HuH-7.5 (cell line): ENCODE measurements at regions not wholly inside any gene's neighbourhood (a gene's known extent, or its start where the extent isn't known, plus 50 kb on each side); places are given as distances from the start of the nearest gene placed in this dataset.
"Not testable (repeated sequence)": the region's sequence is repeated elsewhere in the genome, so short reads cannot be mapped to it uniquely, and the experiment has no call there.

Source experiments
- DNase-seq: peaks from one replicate; pipeline ENCODE4 v3.0.0; 2011; ENCODE audit warnings: low spot score

DNA sequence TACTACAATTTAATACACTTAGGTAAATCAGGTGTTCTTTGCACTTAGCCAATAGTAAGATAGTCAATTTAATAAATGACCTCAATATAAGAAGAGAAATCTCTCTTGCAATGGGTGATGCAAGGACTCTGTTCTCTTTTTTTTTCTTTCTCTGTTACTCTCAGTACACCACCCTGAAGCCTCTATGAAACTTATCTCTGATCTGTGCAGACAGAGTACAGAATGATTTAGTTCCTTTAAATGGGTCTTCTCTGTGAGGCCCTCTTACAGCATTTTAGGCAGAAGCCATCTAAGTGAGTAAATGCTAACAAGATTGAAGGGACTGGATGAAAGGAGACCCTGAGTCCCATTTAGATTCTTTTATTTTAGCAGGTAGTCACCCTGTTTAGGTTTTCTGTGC is 312.8 kb downstream of the RFPL4B start:
- no peak for DNase-seq

DNA sequence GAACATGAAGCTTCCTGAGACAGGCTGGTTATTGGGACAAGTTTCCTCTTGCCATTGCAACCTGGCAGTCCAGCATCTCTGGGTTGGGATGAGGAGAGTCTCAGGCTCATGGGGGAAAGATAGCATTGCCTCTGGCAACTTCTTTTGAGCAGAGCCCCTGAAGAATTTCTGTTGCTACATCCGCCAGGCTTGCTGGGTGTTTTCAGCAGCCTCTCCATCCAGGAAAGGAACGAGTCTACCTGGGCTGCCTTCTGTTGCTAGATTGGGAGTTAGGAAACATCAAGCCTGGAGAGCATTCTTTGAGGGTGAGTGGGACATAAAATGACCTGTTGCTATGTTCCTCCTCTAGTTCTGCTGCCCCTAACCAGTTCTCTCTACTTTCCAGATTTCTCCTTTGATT is 313.5 kb downstream of the RFPL4B start:
- DNase-seq = no peak

DNA sequence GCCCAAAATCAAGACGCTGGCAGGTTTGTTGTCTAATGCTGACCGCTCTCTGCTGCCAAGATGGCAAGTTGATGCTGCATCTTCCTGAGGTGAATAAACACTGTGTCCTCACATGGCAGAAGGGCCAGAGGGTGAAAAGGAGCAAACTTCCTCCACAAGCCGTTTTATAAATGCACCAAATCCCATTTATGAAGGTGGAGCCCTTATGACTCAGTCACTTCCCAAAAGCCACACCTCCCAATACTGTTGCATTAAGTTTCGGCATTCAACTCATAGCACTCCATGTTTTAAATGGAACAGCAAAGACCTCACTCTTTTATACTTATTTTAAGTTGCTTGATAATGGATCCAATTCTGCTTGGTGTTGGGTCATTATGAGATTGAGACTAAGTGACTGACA is 316.6 kb downstream of the RFPL4B start:
- no peak for DNase-seq

DNA sequence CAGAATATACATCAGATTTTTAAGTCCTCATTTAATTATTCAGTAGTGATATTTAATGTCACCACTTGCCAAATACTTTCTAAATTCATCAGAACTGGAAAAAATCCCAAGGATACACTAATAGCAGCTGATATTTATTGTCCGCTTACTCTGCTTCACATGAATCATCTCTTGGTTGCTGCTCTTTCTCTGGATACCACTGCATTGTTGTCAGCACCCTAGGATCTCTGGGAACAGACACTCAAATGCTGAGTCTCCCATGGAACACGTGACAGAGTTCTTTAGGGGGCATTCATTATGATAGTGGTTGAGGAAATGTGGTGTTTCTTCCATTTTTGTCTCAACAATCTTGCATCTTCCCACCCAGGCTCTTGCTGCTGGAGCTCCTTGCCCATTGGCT is 318.0 kb downstream of the RFPL4B start:
- no peak for DNase-seq

DNA sequence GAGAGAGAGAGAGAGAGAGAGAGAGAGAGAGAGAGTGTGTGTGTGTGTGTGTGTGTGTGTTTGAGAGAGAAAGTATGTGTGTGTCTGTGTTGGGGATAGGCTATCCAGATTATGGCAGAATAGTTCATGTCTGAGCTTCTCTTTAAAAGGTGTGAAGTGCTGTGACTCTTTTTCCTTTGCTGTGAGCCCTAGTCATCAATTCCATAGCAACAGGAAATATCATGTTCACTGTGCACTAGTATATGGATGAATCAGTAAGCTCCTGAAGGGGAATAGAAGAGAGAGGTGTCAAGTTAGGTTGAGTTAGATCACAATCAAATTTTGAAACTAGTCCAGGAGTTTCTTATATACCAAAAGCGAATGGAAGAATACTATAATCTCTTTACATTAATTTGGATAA is 318.7 kb downstream of the RFPL4B start:
- no peak for DNase-seq

DNA sequence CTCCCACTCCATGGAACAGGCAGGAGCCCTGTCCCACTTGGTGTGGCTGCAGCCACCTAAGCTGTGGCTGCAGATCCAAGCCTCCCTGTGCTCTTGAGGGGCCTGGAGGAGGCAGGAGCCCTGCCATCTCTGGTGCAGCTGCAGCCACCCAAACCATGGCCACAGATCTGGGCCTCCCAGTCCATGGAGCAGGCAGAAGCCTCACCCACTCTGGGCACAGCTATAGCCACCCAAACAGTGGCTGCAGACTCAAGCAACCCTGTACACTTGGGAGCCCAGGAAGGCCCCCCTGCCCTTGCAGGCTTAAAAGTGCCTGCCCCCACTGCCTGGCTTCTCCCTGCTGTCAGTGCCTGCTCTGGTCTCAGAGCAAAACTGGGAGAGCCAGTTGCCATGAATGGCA is 320.3 kb downstream of the RFPL4B start:
- no peak for DNase-seq

DNA sequence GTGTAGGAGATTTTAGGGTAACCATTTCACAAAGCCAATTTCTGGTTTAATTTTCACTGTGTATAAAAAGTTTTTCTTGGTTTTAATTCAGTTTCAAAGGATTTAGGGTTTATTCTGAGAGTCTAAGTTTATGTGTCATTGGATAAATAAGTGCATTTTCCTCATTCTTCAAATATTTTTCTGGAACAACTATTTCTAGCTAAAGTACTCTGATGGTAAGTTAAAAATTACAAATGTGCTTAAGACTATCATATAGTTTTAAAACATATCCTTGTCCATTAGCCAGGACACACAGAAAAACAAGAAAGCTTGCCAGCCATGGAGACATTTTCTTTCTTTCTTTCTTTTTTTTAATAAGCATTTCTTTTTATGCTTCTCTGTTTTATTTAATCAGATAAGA is 333.0 kb downstream of the RFPL4B start:
- DNase-seq = no peak

DNA sequence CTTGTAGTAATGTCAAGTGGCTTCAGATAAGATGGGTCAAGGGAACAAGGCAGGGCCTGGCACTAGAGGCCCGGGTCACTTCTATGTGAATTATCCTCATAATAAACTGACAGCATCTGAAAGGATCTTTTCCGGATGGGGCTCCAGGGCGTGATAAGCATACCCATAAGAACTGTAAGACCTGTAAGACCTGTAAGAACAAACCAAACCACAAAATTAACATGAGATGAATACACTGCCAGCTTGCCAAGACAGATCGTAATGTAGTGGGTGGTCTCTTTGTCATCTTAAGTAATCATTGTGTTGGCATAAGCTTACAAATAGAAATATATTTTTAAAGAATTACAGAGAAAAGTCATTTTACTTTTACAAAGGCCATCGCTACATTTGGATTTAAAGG is 334.9 kb downstream of the RFPL4B start:
- DNase-seq = no peak

DNA sequence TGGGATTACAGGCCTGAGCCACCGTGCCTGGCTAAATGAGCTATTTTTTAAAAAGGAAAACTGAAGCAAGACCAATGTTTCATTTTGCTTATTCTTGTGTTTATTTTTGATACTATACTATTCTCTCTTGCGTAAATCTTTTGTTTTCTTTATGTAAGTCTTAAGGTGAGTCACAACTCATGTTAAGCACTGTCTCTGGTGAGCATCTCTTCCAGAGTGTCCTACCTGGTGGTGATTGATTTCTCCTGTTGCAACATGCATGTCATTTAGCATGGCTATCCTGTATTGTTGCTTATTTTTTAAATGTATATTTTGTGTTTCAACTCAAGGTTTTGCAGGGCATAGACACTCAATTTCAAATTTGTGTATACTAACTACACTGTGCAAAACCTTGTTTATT is 336.0 kb downstream of the RFPL4B start:
- DNase-seq = no peak

DNA sequence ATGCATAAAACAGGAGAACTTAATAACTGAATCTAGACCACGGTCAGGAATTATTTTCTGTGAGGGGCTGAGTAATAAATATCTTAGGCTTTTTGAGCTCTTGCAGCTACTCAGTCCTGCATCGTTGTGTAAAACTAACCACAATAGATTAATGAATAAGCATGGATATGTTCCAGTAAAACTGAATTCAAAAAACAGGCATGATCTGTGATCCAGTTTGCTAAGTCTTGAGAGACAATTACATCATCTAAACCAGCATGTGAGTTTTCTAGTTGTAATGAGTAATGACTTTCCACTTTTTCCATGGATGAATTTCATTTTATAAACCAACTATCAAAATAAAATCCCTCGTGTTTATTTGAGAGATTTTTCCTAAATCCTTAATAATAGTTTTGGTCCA is 336.8 kb downstream of the RFPL4B start:
- no peak for DNase-seq

DNA sequence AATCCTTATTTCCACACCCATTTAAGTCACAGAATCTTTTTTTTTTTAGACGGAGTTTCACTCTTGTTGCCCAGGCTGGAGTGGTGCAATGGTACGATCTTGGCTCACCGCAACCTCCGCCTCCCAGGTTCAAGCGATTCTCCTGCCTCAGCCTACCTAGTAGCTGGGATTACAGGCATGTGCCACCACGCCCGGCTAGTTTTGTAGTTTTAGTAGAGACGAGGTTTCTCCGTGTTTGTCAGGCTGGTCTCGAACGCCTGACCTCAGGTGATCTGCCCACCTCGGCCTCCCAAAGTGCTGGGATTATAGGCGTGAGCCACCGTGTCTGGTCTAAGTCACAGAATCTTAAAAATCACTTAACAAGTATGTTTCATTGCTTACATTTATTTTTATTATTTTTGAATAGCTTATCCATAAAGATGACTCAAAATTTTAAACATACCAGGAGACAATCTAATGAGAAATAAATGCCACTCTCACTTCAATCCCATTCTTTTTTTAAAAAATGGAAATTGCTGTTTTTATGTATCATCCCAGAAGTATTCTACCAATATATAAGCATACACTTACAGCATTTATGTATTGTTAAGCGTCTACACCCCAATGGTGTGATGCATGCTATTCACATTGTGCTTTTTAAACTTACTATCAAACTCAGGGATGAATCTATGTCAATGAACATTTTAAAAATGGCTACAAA is 338.5 kb downstream of the RFPL4B start:
- not testable (repeated sequence) for DNase-seq

DNA sequence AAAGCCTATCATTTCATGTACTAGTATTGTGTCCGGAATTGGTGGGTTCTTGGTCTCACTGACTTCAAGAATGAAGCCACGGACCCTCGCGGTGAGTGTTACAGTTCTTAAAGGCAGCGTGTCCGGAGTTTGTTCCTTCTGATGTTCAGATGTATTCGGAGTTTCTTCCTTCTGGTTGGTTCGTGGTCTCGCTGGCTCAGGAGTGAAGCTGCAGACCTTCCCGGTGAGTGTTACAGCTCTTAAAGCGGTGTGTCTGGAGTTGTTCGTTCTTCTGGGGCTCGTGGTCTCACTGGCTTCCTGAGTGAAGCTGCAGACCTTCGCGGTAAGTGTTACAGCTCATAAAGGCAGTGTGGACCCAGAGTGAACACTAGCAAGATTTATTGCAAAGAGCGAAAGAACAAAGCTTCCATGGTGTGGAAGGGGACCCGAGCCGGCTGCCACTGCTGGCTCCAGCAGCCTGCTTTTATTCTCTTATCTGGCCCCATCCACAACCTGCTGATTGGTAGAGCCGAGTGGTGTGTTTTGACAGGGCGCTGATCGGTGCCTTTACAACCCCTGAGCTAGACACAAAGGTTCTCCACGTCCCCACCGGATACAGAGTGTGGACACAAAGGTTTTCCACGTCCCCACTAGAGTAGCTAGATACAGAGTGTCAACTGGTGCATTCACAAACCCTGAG is 341.5 kb downstream of the RFPL4B start:
- not testable (repeated sequence) for DNase-seq

DNA sequence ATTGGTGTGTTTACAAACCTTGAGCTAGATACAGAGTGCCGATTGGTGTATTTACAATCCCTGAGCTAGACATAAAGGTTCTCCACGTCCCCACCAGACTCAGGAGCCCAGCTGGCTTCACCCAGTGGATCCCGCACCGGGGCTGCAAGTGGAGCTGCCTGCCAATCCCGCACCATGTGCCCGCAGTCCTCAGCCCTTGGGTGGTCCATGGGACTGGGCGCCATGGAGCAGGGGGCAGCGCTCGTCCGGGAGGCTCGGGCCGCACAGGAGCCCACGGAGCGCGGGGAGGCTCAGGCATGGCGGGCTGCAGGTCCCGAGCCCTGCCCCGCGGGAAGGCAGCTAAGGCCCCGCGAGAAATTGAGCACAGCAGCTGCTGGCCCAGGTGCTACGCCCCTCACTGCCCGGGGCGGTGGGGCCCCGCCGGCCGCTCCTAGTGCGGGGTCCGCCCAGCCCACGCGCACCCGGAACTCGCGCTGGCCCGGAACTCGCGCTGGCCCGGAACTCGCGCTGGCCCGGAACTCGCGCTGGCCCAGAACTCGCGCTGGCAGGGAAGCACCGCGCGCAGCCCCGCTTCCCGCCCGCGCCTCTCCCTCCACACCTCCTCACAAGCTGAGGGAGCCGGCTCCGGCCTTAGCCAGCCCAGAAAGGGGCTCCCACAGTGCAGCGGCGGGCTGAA is 342.2 kb downstream of the RFPL4B start:
- not testable (repeated sequence) for DNase-seq

DNA sequence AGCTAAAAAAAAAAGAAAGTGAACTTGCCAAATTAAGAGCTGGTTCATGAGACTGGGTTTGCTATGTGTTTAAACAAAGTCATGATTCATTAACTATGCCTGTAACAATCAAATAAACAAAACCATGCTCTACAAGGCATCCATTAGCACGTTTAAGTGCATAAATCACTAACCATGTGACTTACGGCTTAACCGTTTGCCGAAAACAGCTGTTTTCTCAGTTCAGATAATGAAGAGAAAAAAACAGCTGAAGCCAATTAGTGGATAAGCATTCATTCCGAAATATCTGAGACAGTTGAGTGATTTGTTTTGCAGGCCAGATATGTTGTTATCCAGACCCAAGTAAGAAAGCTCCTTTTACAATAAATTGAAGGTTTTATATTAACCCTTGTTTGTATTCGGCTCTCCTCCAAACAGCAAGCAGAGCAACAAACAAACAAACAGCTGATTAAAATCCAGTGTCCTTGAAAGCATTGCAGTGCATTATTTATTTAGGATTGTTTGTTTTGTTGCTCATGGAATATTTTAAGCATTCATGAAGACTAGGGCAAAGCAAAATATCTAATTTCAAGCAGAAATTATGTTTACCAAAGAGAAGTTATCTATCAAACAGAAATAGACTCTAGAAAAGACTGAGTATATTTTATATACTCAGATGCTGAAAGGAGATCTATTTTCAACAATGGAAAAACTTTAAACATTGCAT is 343.5 kb downstream of the RFPL4B start:
- no peak for DNase-seq

DNA sequence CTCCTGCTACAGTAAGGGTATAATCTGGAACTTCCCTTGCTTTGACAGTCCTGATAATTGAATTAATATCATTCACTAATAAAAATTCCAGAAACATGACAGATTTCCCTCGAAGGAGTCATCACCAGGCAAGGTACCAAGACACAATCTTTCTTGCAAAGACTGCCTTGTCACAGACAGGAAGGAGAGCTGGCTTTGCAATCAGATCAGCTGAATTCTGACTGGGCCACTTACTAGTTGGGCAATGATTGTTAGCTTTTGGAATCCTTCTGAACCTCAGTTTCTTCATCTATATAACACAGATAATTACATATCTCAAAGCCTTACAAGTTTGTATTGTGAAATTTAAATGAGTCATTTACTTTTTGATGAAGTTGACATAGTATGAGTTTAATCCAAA is 344.2 kb downstream of the RFPL4B start:
- no peak for DNase-seq

DNA sequence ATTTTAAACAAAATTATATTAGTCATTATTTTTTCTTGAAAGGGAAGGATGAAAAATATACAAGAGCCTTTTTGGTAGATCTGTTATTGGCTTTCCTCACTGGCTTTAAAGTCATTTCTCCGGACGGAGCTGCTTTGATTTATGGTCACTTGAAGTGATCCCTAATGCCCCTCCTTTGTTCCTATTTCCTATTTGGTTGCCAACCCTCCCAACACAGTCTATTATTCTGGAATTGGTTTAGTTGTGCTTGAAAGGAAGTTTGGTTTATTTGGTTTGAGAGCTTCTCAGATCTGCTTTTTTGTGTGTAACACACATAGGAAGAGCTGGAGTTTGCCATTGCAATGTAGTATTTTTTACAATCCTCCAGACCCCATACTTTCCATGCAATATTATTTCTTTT is 347.9 kb downstream of the RFPL4B start:
- DNase-seq = no peak

DNA sequence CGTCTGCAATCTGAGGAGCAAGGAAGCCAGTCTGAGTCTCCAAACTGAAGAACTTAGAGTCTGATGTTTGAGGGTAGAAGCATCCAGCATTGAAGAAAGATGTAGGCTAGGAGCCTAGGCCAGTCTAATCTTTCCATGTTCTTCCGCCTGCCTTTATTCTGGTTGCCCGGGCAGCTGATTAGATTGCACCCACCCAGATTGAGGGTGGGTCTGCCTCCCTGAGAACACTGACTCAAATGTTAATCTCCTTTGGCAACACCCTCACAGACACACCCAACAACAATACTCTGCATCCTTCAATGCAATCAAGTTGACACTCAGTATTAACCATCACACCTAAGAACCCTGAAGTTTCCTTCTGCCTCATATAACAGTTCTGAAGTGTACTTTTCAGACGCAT is 350.1 kb downstream of the RFPL4B start:
- DNase-seq = no peak

DNA sequence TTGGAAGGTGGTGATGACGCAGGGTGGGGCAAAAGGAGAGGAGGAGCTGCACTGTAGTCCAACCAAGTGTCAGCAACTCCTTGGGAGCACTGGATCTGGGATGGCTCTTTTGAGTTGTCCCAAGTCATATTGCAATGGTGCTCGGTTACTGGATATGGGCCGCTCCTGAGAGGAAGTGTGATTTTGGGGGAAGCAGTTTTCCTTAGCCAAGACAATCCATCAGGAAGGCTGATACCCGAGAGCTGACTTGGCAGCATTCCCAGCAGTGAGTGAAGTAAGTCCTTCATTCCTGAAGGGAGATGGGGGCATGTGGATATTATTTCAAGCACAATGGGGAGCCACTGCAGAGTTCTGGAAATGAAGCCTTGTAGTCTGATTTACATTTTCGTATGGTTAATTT is 354.1 kb downstream of the RFPL4B start:
- no peak for DNase-seq

DNA sequence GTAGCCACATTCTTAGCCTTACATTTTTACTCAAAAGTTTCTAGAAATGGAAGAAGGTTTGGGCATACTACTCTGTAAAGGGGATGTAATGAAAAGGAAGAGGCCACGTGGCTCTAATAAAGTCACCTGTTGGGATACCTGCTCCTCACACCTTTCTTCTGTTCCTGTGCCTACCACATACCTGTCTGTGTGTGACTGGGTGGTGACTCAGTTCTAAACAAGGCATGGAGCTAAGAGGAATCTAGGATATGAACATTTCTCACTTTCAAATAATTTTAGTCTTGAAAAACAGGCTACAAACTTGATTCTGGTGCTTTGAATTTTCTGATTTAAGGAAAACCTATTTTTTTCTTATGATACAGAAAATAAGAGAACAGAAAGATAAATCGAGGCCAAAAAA is 363.6 kb downstream of the RFPL4B start:
- DNase-seq = no peak

DNA sequence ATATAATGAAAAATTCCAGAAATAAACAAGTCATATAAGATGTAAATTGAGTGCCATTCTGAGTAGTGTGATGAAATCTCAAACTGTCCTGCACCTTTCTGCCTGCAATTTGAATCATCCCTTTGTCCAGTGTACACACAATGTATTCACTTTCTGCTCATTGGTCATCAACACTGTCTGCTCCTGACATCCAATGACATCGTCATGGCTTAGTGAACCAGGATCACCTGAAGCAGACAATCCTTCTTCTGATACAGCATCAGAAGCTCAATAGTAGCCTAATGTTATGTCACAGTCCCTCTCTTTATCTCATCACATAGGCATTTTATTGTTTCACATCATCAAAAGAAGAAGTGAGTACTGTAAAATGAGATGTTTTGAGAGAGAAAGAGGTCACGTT is 366.3 kb downstream of the RFPL4B start:
- DNase-seq = no peak

DNA sequence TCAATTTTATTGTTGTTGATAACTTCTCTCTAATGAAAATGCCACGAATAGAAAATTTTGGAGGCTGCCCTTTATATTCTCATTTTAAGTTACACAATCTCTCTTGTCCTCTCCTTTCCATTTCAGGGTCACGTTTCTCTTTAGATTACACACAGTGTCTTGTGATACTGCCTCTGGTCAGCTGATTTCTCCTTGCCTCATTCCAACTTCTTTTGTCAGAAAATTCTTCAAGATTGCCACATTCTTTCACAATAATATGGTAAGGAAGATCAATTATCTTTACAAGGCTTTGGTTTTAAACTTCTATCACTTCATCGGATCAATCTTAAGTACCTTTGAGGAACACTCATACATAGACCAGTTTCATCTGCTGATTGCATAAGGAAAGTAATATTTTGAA is 370.3 kb downstream of the RFPL4B start:
- DNase-seq = no peak

DNA sequence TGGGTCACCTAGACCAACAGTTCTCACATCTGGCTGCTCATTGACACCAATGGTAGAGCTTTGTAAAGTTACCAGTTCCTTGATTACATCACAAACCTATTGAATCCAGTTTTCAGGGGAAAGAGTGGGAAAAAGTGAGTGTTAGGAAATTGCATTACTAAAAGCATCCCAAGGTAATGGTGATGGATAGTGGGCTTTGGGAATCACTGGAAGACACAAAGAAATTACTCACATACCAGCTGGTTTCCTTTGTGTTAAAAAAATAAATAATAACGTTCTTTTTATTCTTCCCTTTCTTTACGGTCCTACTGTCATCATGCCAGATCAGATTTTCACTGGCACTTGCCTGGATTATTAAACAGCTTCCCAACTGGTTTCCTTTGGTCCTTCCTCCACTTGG is 370.7 kb downstream of the RFPL4B start:
- no peak for DNase-seq

DNA sequence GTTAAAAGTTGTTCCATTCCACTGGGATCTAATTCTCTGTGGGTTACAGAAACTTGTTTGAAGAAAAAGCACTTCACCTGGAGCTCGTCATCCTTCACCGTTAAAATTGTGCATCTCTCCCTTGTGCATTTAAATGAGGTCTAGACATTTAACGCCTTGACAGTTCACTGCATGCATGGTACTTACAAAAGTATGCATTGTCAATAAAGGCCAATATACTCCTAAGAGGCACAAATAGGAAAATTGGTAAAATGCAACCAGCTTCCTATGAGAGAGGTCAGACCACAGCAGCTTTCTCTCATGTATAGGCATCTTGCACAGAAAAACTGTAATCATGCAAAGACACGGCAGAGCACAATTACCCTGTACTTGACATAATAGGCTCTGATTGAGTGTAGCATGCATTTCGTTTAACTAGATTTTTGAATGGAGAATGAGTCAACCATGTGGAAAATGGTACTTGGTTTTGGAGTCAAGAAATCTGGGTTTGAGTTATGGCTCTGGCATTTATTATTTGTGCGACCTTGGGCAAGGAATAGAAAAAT is 378.5 kb downstream of the RFPL4B start:
- DNase-seq = no peak
